Germinal center (tissue), 1 donor: ENCODE measurements at regions not wholly inside any gene's neighbourhood (a gene's known extent, or its start where the extent isn't known, plus 50 kb on each side); places are given as distances from the start of the nearest gene placed in this dataset.
A peak's percentile ranks its signal among the peaks of the same experiment; 100 is the strongest.
"Not testable (repeated sequence)": the region's sequence is repeated elsewhere in the genome, so short reads cannot be mapped to it uniquely, and the experiment has no call there.

Experiments
- DNase-seq: peaks from one replicate; pipeline ENCODE4 v3.0.0; 2012; ENCODE audit warnings: mixed read lengths, low spot score

- not testable (repeated sequence) for DNase-seq
These were observed 59.2 kb upstream of the CCDC180 start for GRCh38 chr9:97248252-97248651.

DNA sequence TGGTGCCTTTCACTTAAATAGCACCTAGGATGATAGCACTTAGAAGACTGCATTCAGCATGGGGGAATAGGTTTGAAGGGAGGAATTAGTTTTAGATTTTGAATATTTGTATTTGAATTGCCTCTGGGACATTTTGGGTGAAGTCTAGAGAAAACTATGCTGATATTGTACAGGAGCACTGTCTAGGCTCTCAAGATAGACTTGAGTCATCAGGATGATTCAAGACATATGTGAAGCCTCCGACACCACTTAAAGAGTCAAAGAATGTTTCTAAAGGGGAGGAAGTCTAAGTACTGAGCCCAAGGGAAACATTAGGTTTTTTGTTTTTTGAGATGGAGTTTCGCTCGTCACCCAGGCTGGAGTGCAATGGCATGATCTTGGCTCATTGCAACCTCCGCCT is 63.9 kb upstream of the CCDC180 start:
- DNase-seq: no peak

DNA sequence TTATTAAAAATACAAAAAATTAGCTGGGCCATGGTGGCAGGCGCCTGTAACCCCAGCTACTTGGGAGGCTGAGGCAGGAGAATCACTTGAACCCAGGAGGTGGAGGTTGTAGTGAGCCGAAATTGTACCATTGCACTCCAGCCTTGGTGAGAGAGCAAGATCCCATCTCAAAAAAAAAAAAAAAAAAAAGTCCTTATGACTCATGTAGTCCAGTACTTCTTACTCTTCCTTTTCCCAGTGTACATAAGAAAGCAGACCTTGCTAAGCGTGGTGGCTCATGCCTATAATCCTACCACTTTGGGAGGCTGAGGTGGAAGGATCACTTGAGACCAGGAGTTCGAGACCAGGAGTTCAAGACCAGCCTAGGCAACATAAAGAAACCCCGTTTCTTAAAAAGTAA is 66.0 kb upstream of the CCDC180 start:
- DNase-seq: not testable (repeated sequence)

DNA sequence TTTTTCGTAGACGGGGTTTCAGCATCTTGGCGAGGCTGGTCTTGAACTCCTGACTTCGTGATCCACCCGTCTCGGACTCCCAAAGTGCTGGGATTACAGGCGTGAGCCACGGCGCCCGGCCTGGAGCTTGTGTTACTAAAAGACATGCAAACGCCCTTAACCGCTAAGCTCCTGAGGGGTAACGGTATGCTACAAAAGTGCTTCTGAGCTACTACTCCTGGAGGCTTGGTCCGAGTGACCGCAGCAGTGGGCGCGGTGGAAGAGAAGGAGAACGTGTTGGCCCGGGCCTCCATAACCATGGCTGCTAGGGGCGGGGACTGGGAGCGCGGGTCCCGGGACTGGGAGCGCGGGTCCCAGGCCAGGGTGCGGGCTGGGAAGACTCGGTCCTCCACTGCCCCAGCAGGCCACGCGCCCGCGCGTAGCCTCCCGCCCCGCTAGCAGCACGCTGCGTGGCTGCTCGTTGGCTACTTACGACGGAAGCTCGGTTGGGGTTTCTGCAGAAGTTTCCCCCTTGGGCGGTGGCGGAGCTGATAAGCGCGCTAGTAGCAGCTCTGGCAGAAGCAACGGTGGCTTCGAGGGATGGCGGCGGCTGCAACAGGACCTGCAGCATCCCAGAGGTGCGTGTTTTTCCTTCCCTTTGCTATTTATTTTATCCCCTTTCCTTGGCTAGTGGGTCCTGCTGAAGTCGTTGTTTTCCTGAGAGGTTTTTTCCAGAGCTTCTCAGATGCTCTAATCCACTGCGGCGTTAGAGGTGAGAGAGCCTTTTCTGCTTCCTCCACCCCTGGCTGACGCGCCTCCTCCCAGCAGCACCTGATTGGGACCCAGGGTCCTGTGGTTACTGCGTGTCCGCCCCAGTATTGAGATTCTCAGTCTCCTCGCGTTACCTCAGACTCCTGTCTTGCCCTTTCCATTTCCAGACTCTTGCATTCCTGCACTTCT is 69.2 kb upstream of the CCDC180 start:
- peak; percentile 52 for DNase-seq

GRCh38 chr9:97237311-97237786 is 70.1 kb upstream of the CCDC180 start:
- DNase-seq: no peak

DNA sequence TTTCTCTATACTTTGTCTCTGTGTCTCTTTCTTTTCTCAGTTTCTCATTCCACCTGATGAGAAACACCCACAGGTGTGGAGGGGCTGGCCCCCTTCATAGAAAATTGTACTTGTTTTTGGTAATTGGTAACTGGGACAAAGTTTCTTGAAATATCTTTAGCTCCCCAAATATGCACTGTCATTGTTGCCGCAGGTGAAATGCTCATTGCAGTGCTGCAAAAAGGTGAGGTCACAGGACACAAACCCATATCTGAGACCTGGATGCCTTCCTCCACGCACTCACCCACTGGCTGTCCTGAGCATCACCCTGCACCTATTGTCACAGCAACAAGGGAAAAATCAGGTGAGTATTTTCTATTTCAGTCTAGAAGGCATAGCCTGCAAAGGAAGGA is 74.5 kb upstream of the CCDC180 start:
- DNase-seq: not testable (repeated sequence)

DNA sequence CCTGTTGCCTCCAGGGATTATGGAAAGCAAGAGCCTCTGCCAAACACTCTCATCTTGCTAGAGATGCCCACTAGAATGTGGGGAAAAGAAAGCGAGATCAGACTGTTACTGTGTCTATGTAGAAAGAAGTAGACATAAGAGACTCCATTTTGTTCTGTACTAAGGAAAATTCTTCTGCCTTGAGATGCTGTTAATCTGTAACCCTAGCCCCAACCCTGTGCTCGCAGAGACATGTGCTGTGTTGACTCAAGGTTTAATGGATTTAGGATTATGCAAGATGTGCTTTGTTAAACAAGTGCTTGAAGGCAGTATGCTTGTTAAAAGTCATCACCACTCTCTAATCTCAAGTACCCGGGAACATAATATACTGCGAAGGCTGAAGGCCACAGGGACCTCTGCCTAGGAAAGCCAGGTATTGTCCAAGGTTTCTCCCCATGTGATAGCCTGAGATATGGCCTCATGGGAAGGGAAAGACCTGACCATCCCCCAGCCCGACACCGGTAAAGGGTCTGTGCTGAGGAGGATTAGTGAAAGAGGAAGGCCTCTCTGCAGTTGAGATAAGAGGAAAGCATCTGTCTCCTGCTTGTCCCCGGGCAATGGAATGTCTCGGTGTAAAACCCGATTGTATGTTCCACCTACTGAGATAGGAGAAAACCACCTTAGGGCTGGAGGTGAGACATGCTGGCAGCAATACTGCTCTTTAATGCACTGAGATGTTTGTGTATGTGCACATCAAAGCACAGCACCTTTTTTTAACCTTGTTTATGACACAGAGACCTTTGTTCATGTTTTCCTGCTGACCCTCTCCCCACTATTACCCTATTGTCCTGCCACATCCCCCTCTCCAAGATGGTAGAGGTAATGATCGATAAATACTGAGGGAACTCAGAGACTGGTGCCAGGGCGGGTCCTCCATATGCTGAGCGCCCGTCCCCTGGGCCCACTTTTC is 75.1 kb upstream of the CCDC180 start:
- not testable (repeated sequence) for DNase-seq

DNA sequence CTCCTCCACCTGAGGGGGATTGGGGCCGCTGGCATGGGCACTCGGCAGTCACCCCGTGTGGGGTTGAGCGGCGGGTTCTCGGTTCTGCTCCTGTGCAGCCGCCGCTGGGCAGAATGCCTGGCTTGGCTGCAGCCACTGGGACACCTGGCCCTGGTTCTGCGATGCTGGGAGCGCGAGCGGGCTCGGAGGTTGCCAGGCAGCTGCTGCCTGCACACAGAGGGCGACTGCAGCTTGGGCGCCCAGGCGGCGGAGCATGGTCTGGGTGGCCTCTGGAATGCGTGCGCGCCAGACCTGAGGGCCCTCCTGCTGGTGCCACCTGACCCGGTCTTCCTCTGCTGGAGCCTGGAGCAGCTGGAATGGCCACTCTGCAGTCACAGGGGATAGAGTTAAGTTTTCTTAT is 85.1 kb upstream of the CCDC180 start:
- not testable (repeated sequence) for DNase-seq

DNA sequence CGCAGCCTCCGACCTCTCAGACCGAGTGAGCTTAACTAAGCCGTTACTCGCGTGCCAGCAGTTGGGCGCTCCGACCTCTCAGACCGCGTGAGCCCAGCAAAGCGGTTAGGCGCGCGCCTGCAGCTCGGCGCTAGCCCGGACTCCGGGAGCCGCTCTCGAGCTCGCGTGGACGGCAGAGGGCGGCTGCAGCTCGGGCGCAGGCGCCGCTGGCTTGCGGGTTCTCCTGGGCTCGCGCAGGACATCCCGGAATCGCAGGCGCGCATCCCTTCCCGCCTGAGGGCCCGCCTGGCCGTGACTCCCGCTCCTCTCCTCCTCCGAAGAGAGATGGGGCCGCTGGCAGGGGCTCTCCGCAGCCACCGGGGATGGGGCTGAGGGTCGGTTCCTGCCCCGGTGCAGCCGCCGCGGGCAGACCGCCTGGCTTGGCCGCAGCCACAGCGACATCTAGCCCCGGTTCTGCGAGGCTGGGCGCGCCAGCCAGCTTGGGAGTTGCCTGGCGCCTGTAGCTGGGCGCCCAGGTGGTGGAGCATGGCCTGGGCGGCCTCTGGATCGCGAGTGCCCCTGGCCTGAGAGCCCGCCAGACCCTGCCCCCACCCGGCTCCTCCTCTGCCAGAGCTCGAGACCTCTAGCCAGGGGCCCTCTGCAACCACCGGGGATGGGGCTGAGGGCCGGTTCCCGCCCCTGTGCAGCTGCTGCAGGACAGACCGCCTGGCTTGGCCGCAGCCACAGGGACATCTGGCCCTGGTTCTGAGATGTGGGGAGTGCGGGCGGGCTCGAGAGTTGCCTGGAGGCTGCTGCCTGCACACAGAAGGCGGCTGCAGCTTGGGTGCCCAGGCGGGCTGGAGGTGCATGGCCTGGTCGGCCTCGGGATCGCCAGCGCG is 85.7 kb upstream of the CCDC180 start:
- peak; percentile 29 for DNase-seq

- DNase-seq: no peak
These were observed 86.5 kb upstream of the CCDC180 start for GRCh38 chr9:97220894-97221477.

DNA sequence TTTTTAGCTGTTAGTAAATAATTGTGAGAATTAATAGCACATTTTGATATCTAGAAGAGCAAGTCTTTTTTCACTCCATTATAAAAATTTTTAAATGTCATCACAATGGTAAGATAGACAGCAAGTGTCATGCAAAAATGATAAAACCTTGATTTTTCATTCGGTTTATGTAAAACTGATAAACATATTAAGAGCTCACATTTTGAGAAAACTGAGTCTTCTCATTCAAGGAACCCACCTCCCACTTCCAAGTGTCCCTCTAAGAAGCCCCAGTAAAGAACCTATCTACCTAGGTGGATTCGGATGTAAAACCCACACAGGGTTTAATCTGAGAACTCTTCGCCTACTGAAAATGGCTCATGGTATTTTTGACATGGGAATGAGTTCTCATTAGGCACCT is 87.1 kb upstream of the CCDC180 start:
- DNase-seq: not testable (repeated sequence)

- not testable (repeated sequence) for DNase-seq
These were observed 87.9 kb upstream of the CCDC180 start for GRCh38 chr9:97219443-97220140.

- not testable (repeated sequence) for DNase-seq
These were observed 92.3 kb upstream of the CCDC180 start for GRCh38 chr9:97215127-97215526.

- not testable (repeated sequence) for DNase-seq
These were observed 92.9 kb upstream of the CCDC180 start for GRCh38 chr9:97214556-97214955.

DNA sequence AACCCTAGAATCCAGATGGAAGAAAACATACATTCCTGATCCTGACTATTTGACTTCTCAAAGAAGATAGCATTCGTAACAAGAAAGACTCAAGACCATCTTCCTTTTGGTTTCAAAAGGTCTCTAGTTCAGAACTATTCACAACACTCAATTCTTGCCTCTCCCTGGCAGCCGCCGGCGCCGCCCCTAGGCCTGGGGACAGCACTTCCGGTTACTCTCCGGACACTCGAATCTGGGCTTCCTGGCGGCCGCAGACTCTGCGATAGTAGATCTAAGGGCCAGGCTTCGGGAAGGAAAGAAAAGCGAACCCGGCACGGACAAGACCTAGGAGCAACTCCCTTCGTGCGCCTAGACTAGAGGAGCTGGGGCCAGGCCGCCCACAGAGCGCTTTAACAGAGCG is 107.8 kb upstream of the CCDC180 start:
- not testable (repeated sequence) for DNase-seq

DNA sequence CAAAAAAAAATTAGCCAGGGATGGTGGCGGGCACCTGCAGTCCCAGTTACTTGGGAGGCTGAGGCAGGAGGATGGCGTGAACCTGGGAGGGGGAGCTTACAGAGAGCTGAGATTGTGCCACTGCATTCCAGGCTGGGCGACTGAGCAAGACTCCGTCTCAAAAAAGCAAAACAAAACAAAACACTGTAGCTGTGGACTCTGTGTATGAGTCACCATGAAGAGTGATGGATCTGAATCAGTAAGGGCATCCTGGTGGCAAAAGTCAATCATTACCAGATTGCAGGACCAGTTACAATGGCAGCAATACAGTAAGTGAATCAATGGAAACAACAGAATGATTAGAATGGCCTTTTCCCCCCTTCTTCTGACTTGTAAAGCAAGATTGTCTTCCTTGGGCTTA is 113.7 kb upstream of the CCDC180 start:
- not testable (repeated sequence) for DNase-seq

GRCh38 chr9:97188545-97188944 is 118.9 kb upstream of the CCDC180 start:
- no peak for DNase-seq

DNA sequence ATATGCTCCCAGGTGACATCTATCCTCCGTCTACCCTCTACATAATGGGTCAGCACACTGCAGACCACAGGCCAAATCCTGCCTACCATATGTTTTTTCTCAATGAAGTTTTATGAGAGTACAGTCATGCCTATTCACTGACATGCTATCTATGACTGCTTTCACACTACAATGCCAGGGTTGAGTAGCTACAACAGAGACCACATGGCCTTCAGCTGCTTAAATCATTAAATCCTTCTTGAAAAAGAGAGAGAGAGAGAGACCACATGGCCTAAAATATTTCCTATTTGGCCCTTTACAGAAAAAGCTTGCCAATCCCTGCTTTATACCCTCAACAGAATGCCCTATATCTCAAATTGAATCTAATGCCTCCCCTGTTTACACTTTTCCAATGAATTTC is 119.8 kb upstream of the CCDC180 start:
- not testable (repeated sequence) for DNase-seq

DNA sequence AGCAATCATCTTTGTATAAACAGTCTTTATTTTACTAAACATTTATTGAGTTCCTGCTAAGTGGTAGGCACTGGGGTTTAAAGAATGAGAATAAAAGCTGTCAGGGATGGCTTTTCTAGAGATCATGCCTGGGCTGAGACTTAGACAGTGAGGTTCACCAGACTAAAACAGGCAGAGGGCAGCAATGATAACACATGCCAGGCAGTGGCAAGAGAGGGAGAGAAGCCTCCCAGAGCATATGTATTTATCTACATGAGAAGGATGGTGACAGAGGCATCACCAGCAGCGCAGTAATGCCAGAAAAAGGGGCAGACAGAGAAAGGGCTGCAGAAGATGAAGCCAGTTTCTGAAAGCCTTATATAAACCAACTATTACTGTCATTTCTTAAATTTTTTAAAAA is 121.0 kb upstream of the CCDC180 start:
- DNase-seq: no peak

- DNase-seq: not testable (repeated sequence)
These were observed 124.9 kb upstream of the CCDC180 start for GRCh38 chr9:97182532-97182931.
